ENCODE measurements at regions not wholly inside any gene's neighbourhood (a gene's known extent, or its start where the extent isn't known, plus 50 kb on each side); places are given as distances from the start of the nearest gene placed in this dataset.

GRCh38 chr2:186281726-186282125, 204.3 kb upstream of the ZC3H15 start:
- H3K27me3 ChIP-seq (ENCODE audit: insufficient read depth, low read depth, severe bottlenecking): no peaks in the 10 kb centered on the region
- H3K27ac ChIP-seq: no peak overlapping the region
- no peak for TF ChIP-seq CTCF (IDR thresholded peaks at IDR 0.05; ENCODE audit: low read depth, low read length)
- H3K4me3 ChIP-seq (ENCODE audit: low read depth, low read length): no peak overlapping the region
- DNase-seq: no peak
- no peaks in the 10 kb centered on the region for H3K9me3 ChIP-seq (ENCODE audit: severe bottlenecking)
- H3K36me3 ChIP-seq: no peaks in the 10 kb centered on the region

- Histone ChIP-seq H3K4me3 (ENCODE audit: low read depth, low read length) (no peak overlapping the region), H3K36me3 (no peaks in the 10 kb centered on the region), H3K27me3 (ENCODE audit: insufficient read depth, low read depth, severe bottlenecking) (no peaks in the 10 kb centered on the region), H3K27ac (no peak overlapping the region), H3K9me3 (ENCODE audit: severe bottlenecking) (no peaks in the 10 kb centered on the region)
- no peak for DNase-seq
- TF ChIP-seq CTCF (IDR thresholded peaks at IDR 0.05; ENCODE audit: low read depth, low read length): no peak
Observed at GRCh38 chr2:186294248-186294888, 191.7 kb upstream of the ZC3H15 start.

- TF ChIP-seq CTCF (IDR thresholded peaks at IDR 0.05; ENCODE audit: low read depth, low read length): no peak
- no peak for DNase-seq
- no peak overlapping the region for H3K27ac ChIP-seq
- H3K4me3 ChIP-seq (ENCODE audit: low read depth, low read length): no peak overlapping the region
- no peaks in the 10 kb centered on the region for H3K27me3 ChIP-seq (ENCODE audit: insufficient read depth, low read depth, severe bottlenecking)
- H3K9me3 ChIP-seq (ENCODE audit: severe bottlenecking): no peaks in the 10 kb centered on the region
- no peaks in the 10 kb centered on the region for H3K36me3 ChIP-seq
Observed at GRCh38 chr2:186299610-186300009, 186.4 kb upstream of the ZC3H15 start.

- no peaks in the 10 kb centered on the region for H3K9me3 ChIP-seq (ENCODE audit: severe bottlenecking)
- H3K36me3 ChIP-seq: no peaks in the 10 kb centered on the region
- TF ChIP-seq CTCF (IDR thresholded peaks at IDR 0.05; ENCODE audit: low read depth, low read length): no peak
- no peak for DNase-seq
- H3K27me3 ChIP-seq (ENCODE audit: insufficient read depth, low read depth, severe bottlenecking): no peaks in the 10 kb centered on the region
- H3K27ac ChIP-seq: no peak overlapping the region
- no peak overlapping the region for H3K4me3 ChIP-seq (ENCODE audit: low read depth, low read length)
Observed at GRCh38 chr2:186302263-186302662, 183.8 kb upstream of the ZC3H15 start.

- no peak for DNase-seq
- Histone ChIP-seq H3K27ac (no peak overlapping the region), H3K9me3 (ENCODE audit: severe bottlenecking) (no peaks in the 10 kb centered on the region), H3K27me3 (ENCODE audit: insufficient read depth, low read depth, severe bottlenecking) (no peaks in the 10 kb centered on the region), H3K4me3 (ENCODE audit: low read depth, low read length) (no peak overlapping the region), H3K36me3 (no peaks in the 10 kb centered on the region)
- TF ChIP-seq CTCF (IDR thresholded peaks at IDR 0.05; ENCODE audit: low read depth, low read length): no peak
Observed at GRCh38 chr2:186303091-186303490, 183.0 kb upstream of the ZC3H15 start.

- DNase-seq: no peak
- Histone ChIP-seq H3K36me3 (no peaks in the 10 kb centered on the region), H3K9me3 (ENCODE audit: severe bottlenecking) (no peaks in the 10 kb centered on the region), H3K4me3 (ENCODE audit: low read depth, low read length) (no peak overlapping the region), H3K27ac (no peak overlapping the region), H3K27me3 (ENCODE audit: insufficient read depth, low read depth, severe bottlenecking) (no peaks in the 10 kb centered on the region)
- no peak for TF ChIP-seq CTCF (IDR thresholded peaks at IDR 0.05; ENCODE audit: low read depth, low read length)
Observed at GRCh38 chr2:186304064-186304463, 182.0 kb upstream of the ZC3H15 start.
